HEK293 (cell line): ENCODE measurements at regions not wholly inside any gene's neighbourhood (a gene's known extent, or its start where the extent isn't known, plus 50 kb on each side); places are given as distances from the start of the nearest gene placed in this dataset.

Experiments
- CTCF ChIA-PET: fragments of 350-600 bp; formaldehyde crosslinking; extraction: SDS; loops from one replicate; lab custom pipeline; 2021; ENCODE audit warnings: antibody characterized with exemption; lab: Yijun Ruan, JAX
- POLR2A ChIA-PET: fragments of 300-600 bp; formaldehyde crosslinking; extraction: SDS; loops from one replicate; lab custom pipeline; 2020; ENCODE audit warnings: antibody characterized with exemption, inconsistent platforms; lab: Yijun Ruan, JAX
- H3K27ac ChIP-seq: fragments of 200-500 bp; sonication (Bioruptor generic); 2 replicates; pipeline ENCODE4 v1.5.1; 2014; ENCODE audit warnings: low read depth, low read length, control low read depth, inconsistent platforms; ENCODE audit errors: extremely low read depth
- H3K36me3 ChIP-seq, 2 experiments: fragments of 200-500 bp in 1 of 2; sonication (Bioruptor generic) in 1 of 2; 1 replicate in 1 of 2; 2 replicates in 1 of 2; pipeline ENCODE4 v1.5.1; 2014 to 2017; ENCODE audit warnings: inconsistent platforms in 2 of 2, low read length in 2 of 2; ENCODE audit not compliant: control insufficient read depth in 2 of 2, insufficient read depth in 1 of 2
- H3K4me1 ChIP-seq: fragments of 200-500 bp; sonication (Bioruptor generic); 2 replicates; pipeline ENCODE4 v1.5.1; 2014; ENCODE audit warnings: mild to moderate bottlenecking, low read length, inconsistent platforms; ENCODE audit not compliant: control insufficient read depth, insufficient read depth
- H3K4me3 ChIP-seq: 2 replicates; pipeline ENCODE4 v1.5.1; 2011; ENCODE audit warnings: low read depth, mild to moderate bottlenecking, control low read depth, low read length, moderate library complexity
- H3K9me3 ChIP-seq: fragments of 200-500 bp; sonication (Bioruptor generic); 2 replicates; pipeline ENCODE4 v1.5.1; 2014; ENCODE audit warnings: low read depth, low read length, inconsistent platforms; ENCODE audit not compliant: control insufficient read depth, insufficient read depth
- BCL11A ChIP-seq: fragments of 450-650 bp; formaldehyde crosslinking; IDR thresholded peaks from 2 replicates; pipeline ENCODE4 v1.5.1; 2016; ENCODE audit warnings: low read depth, missing biosample characterization, missing genetic modification characterization
- GLIS1 ChIP-seq: fragments of 450-650 bp; formaldehyde crosslinking; IDR thresholded peaks from 2 replicates; pipeline ENCODE4 v1.5.1; 2016; ENCODE audit warnings: missing biosample characterization, missing genetic modification characterization
- KLF9 ChIP-seq: fragments of 450-650 bp; formaldehyde crosslinking; IDR thresholded peaks from 2 replicates; pipeline ENCODE4 v1.5.1; 2016; ENCODE audit warnings: missing biosample characterization, missing genetic modification characterization, low read depth
- OSR2 ChIP-seq: fragments of 450-650 bp; formaldehyde crosslinking; IDR thresholded peaks from 2 replicates; pipeline ENCODE4 v1.5.1; 2016; ENCODE audit warnings: missing biosample characterization, missing genetic modification characterization
- ZBTB1 ChIP-seq: fragments of 450-650 bp; formaldehyde crosslinking; IDR thresholded peaks from 2 replicates; pipeline ENCODE4 v1.5.1; 2016; ENCODE audit warnings: missing biosample characterization, missing genetic modification characterization
- ZBTB6 ChIP-seq: fragments of 450-650 bp; formaldehyde crosslinking; IDR thresholded peaks from 2 replicates; pipeline ENCODE4 v1.5.1; 2017; ENCODE audit warnings: missing biosample characterization, missing genetic modification characterization
- ZIC2 ChIP-seq: fragments of 450-650 bp; formaldehyde crosslinking; IDR thresholded peaks from 2 replicates; pipeline ENCODE4 v1.5.1; 2016; ENCODE audit warnings: missing biosample characterization, missing genetic modification characterization
- ZNF121 ChIP-seq: fragments of 450-650 bp; formaldehyde crosslinking; IDR thresholded peaks from 2 replicates; pipeline ENCODE4 v1.5.1; 2016; ENCODE audit warnings: missing biosample characterization, missing genetic modification characterization
- ZNF214 ChIP-seq: fragments of 450-650 bp; formaldehyde crosslinking; IDR thresholded peaks from 2 replicates; pipeline ENCODE4 v1.5.1; 2017; ENCODE audit warnings: missing biosample characterization, mild to moderate bottlenecking, missing genetic modification characterization, borderline replicate concordance
- ZNF292 ChIP-seq: fragments of 450-650 bp; formaldehyde crosslinking; IDR thresholded peaks from 2 replicates; pipeline ENCODE4 v1.5.1; 2016; ENCODE audit warnings: low read depth, missing biosample characterization, missing genetic modification characterization, borderline replicate concordance
- ZNF341 ChIP-seq: fragments of 450-650 bp; formaldehyde crosslinking; IDR thresholded peaks from 2 replicates; pipeline ENCODE4; 2016; ENCODE audit warnings: low read depth, missing biosample characterization, missing genetic modification characterization
- ZNF404 ChIP-seq: fragments of 450-650 bp; formaldehyde crosslinking; IDR thresholded peaks from 2 replicates; pipeline ENCODE4 v1.5.1; 2017; ENCODE audit warnings: missing biosample characterization, missing genetic modification characterization
- ZNF501 ChIP-seq: fragments of 450-650 bp; formaldehyde crosslinking; IDR thresholded peaks from 2 replicates; pipeline ENCODE4 v1.5.1; 2016; ENCODE audit warnings: missing biosample characterization, missing genetic modification characterization
- ZNF623 ChIP-seq: fragments of 450-650 bp; formaldehyde crosslinking; IDR thresholded peaks from 2 replicates; pipeline ENCODE4 v1.5.1; 2016; ENCODE audit warnings: missing biosample characterization, missing genetic modification characterization
- ZNF624 ChIP-seq: fragments of 450-650 bp; formaldehyde crosslinking; IDR thresholded peaks from 2 replicates; pipeline ENCODE4 v1.5.1; 2017; ENCODE audit warnings: missing biosample characterization, missing genetic modification characterization
- ZNF677 ChIP-seq: fragments of 450-650 bp; IDR thresholded peaks from 2 replicates; pipeline ENCODE4 v1.5.0; 2018; ENCODE audit warnings: missing biosample characterization, mild to moderate bottlenecking, missing genetic modification characterization, moderate library complexity
- ZNF830 ChIP-seq: fragments of 450-650 bp; IDR thresholded peaks from 2 replicates; pipeline ENCODE4 v1.5.0; 2018; ENCODE audit warnings: missing biosample characterization, missing genetic modification characterization, low read depth, mild to moderate bottlenecking, moderate library complexity
- TF ChIP-seq, protein P1 (sequence below): fragments of 450-650 bp; formaldehyde crosslinking; IDR thresholded peaks from 2 replicates; pipeline ENCODE4 v1.5.1; 2016; ENCODE audit warnings: missing biosample characterization, missing genetic modification characterization
- TF ChIP-seq, protein P2 (sequence below): fragments of 450-650 bp; formaldehyde crosslinking; IDR thresholded peaks from 2 replicates; pipeline ENCODE4 v1.5.1; 2017; ENCODE audit warnings: missing biosample characterization, missing genetic modification characterization

DNA sequence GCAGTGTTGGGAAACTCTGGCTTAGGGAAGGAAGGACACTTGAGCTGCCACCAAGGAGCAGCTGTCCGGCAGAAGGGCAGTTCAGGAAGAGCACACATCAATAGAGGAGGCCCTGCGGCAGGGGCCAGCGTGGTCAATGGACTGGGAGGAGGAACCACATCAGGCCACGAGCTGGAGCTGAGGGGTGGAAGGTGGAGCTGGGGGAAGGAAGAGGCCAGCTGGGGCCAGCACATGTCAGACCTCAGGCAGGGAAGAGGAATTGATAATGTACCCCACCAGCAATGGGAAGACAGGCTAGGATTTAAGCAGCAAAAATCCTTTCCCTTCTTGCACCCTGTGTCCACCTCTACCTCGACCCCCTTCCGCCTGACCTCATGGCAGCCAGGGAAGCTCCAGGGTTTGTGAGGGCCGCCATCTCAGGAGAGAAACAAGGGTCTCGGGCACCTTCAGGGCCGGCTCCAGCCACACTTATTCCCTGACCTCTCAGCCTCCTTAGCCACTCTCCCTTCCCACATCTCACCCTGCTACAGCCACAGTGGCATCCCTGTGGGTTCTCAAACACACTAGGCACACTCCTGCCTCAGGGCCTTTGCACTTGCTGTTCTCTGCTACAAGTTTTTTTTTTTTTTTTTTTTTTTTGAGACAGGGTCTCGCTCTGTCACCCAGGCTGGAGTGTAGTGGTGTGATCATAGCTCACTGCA is 157.8 kb upstream of the GRK3 start:
- no peaks in the 10 kb centered on the region for H3K36me3 ChIP-seq
- H3K4me3 ChIP-seq = no peak overlapping the region
- TF ChIP-seq ZIC2 (tag by site-specific recombination) (no peak), ZNF404 (tag by site-specific recombination) (no peak), ZNF830 (no peak), KLF9 (tag by site-specific recombination) (no peak), ZNF623 (peak; percentile 98), ZBTB1 (tag by site-specific recombination) (no peak)
- TF ChIP-seq, protein P1, sequence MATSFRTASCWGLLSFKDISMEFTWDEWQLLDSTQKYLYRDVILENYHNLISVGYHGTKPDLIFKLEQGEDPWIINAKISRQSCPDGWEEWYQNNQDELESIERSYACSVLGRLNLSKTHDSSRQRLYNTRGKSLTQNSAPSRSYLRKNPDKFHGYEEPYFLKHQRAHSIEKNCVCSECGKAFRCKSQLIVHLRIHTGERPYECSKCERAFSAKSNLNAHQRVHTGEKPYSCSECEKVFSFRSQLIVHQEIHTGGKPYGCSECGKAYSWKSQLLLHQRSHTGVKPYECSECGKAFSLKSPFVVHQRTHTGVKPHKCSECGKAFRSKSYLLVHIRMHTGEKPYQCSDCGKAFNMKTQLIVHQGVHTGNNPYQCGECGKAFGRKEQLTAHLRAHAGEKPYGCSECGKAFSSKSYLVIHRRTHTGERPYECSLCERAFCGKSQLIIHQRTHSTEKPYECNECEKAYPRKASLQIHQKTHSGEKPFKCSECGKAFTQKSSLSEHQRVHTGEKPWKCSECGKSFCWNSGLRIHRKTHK (tag by site-specific recombination) = no peak
- H3K27ac ChIP-seq = no peak overlapping the region
- CTCF ChIA-PET = interaction anchor here (0.6 kb wide), 2 partner anchors 12 to 171 kb away, joined by 3 to 4 read pairs; no protein-coding TSS in a partner anchor
- no peaks in the 10 kb centered on the region for H3K9me3 ChIP-seq
- POLR2A ChIA-PET = interaction anchor here (0.7 kb wide), 1 partner anchor 223 kb away, joined by 3 read pairs; no protein-coding TSS in a partner anchor
- 0 out of 2 replicates have a peak, but pooled peaks cover 3% of the 10 kb centered on the region for H3K4me1 ChIP-seq

- no peak overlapping the region for H3K4me3 ChIP-seq
- H3K36me3 ChIP-seq = no peaks in the 10 kb centered on the region
- no peak for TF ChIP-seq ZNF292
- no peak for TF ChIP-seq ZBTB6 (tag by site-specific recombination)
- no peak for TF ChIP-seq ZNF501
- TF ChIP-seq ZNF677 = no peak
- no peak for TF ChIP-seq ZNF624
- TF ChIP-seq ZIC2 (tag by site-specific recombination) = peak; percentile 95; the same call in 1 of the 2 replicates
- TF ChIP-seq ZNF341 (tag by site-specific recombination) = no peak
- TF ChIP-seq OSR2 (tag by site-specific recombination) = no peak
- TF ChIP-seq BCL11A (tag by site-specific recombination) = no peak
- TF ChIP-seq, protein P2, sequence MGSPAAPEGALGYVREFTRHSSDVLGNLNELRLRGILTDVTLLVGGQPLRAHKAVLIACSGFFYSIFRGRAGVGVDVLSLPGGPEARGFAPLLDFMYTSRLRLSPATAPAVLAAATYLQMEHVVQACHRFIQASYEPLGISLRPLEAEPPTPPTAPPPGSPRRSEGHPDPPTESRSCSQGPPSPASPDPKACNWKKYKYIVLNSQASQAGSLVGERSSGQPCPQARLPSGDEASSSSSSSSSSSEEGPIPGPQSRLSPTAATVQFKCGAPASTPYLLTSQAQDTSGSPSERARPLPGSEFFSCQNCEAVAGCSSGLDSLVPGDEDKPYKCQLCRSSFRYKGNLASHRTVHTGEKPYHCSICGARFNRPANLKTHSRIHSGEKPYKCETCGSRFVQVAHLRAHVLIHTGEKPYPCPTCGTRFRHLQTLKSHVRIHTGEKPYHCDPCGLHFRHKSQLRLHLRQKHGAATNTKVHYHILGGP = no peak
- TF ChIP-seq ZNF121 (tag by site-specific recombination) = peak; percentile 20; the same call in 1 of the 2 replicates
- no peak for TF ChIP-seq ZNF214 (tag by site-specific recombination)
- peak; percentile 92 for TF ChIP-seq GLIS1 (tag by site-specific recombination)
- TF ChIP-seq, all 188 proteins: peak for 3
- Histone ChIP-seq H3K4me1 (0 out of 2 replicates have a peak, but pooled peaks cover 3% of the 10 kb centered on the region), H3K27ac (no peak overlapping the region), H3K9me3 (no peaks in the 10 kb centered on the region)
- ChIA-PET POLR2A (interaction anchor here (0.7 kb wide), 1 partner anchor 224 kb away, joined by 3 read pairs; no protein-coding TSS in a partner anchor), CTCF (interaction anchor here (0.6 kb wide), 1 partner anchor 13 kb away, joined by 3 read pairs; no protein-coding TSS in a partner anchor)
Observed at GRCh38 chr22:25407226-25407858, 157.1 kb upstream of the GRK3 start.
